Ureter (tissue), 1 donor: ENCODE measurements at regions not wholly inside any gene's neighbourhood (a gene's known extent, or its start where the extent isn't known, plus 50 kb on each side); places are given as distances from the start of the nearest gene placed in this dataset.

Experiments
- DNase-seq: peaks from one replicate; pipeline ENCODE4 v3.0.0-alpha.2; 2020; ENCODE audit warnings: low spot score
- donor health status: DM: yes; HTN: yes; CAD: no.

GRCh38 chr4:181261279-181261678 is 981.9 kb upstream of the TENM3 start:
- no peak for DNase-seq

- no peak for DNase-seq
Measured at GRCh38 chr4:181264893-181265292, 978.3 kb upstream of the TENM3 start.

GRCh38 chr4:181265370-181265769 is 977.8 kb upstream of the TENM3 start:
- DNase-seq = no peak

DNA sequence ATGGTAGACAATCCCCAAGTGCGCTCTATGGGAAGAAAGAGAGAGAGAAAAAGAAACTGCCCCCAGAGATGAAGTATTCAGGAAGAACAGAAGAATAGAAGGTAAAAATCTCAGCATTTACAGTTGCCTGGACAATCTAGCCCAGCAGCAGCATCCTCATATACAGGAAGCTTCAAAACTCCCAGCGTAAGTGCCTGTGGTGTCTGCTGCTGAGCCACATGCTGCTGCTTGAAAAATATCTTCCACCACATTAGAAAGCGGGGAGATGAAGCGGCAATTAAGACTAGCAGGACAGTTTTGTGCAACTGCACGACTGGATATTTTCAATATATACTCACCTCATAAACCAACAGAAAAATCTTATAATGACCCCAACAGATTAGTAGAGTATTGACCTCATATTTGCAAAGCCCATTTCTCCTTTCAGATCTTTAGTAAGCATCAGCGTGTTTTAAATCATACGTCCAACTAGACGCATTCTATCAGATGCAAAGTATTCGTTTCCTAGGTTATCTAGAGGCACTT is 972.0 kb upstream of the TENM3 start:
- no peak for DNase-seq

DNA sequence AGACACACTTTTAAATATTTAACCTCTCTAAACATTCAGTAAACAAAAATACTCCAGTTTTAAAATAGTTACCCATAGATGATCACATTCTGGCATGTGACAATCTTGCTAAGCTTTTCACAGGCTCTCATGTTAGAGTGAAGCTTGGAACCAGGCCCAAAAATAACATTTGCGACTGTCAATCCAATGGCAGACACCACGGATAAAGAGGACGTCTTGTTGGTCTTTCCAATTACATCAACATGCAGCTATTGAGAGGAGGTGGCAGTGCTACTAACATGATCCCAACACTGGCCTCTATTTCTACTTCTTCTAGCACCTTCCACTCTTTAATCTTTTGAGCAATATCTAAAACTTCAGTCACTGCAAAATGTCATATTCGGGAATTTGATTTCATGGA is 970.8 kb upstream of the TENM3 start:
- DNase-seq = no peak

DNA sequence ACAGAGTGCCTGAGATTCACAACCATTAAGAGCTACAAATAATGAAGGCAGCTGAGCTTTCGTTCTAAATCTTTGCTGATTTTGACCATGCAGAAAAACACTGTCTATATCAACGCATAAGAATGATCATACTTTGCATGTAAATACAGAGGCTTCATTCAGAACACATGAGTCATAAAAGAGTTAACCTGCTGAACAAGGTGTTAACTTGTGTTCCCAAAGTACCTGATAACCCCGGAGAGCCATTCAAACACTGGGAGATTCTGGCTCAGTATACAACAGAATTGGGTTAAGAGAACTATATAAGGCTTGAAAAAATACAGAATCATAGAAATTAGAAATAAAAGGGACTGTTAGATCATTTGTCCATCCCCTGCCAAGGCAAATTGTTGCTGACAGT is 964.3 kb upstream of the TENM3 start:
- no peak for DNase-seq

DNA sequence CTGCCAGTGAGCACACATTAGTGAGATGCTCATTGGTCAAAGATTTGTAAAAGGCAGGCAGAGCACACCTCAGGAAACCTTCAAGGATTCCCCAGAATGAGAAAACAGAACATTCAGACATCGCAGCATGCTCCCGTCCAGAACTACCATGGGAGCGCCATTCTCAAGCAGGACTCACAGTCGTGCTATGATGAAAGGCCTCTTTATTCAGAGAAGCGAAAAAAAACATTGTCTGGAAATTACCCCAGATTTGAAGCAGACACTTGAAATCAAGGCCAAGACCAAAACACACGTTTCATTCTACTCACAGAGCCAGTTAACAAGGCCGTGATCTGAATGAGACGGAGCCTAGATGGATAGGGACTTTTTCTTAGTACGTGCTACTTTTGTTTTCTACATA is 961.8 kb upstream of the TENM3 start:
- DNase-seq = no peak

- no peak for DNase-seq
Measured at GRCh38 chr4:181289198-181289597, 954.0 kb upstream of the TENM3 start.

DNA sequence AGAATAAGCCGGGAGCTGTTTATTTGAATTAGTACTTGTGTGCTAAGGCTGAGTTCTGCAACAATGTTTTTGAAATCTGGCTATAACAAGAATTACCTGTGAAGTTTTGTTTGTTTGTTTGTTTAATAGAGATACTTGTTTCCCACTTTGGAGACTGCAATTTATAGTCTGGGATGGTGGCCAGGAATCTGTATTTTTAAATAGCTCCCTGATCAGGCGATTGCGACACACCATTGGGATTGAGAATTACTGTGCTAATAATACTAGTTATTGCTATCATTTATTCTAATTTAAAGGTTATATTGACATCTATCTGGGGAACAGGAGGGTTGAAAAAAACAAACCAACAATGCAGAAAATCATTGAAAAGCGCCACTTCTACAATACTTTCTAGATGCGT is 951.6 kb upstream of the TENM3 start:
- DNase-seq = no peak

GRCh38 chr4:181293014-181293413 is 950.2 kb upstream of the TENM3 start:
- DNase-seq = no peak

DNA sequence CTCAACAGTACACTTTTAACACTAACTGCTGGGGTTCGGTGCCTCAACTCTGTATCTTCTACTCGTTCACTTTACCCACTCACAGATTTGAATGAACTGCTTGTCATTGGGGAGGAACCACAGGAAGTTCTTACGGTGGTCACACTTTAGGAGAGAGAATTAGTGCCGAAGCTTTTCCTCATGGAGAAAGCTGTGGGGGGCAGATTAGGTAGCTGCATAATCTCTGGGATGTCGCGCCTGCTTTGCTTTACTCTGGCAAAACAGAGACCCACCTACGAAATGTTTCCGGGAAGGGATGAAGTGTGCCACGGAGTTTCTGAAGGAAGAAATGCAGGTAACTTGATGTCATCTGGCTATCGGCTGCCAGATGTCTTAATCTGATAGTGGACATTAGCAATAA is 949.7 kb upstream of the TENM3 start:
- no peak for DNase-seq

- no peak for DNase-seq
Measured at GRCh38 chr4:181294421-181294820, 948.8 kb upstream of the TENM3 start.

GRCh38 chr4:181301735-181302710 is 941.2 kb upstream of the TENM3 start:
- DNase-seq = no peak

- DNase-seq = no peak
Measured at GRCh38 chr4:181307824-181308223, 935.4 kb upstream of the TENM3 start.

DNA sequence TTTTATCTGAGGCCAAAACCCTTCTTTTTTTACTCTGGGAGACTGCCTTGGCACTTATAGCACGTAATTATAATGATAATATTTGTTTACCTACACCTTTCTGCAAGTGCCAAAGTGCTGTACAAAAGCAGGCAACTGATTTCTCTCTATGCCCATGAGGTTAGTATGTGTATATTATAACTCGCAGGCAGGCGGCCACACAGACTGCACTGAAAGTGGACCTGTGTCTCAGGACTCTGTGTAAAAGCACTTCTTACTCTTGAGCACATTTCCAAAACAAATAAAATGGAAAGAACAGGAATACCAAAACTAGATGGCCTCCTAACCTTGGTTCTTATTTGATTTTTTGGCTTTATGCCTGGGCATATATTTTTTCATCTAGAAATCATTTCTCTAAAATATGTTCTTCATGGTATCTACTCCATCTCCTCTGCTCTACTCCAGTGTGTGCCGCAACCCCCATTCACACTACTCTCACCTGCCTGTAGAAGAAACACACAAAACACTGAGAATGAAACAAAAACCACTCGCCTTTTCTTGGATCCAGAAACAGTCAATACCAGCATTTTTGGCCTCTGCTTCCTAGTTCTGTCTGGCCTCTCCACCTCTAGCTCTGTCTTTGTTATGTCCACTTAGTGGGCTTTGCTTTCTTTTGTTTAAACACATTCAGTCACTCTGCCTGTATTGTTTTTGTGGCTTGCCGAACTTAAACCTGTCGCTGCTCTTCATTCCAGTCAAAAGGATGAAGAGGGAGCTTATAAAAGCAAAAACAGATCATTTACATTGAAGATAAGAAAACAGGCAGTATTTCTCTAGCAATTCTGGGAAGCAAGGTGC is 934.5 kb upstream of the TENM3 start:
- DNase-seq = no peak

DNA sequence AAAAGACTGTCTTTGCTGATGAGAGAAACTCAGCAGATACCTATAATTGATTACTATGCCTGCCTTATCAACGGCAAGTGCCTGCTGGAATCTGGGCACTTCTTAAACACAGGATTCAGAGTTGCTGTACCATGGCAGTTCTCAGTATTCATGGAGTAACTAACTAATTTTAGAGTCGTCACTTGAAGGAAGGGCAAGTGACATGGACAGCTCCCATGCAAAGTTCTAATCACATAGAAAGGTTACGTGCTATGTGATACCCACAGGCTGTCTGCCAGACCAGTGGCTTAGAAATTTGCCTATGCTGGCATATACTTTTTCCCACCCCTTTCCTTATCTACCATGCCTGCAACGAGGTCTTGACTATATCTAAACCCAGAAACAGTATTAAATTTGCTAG is 931.1 kb upstream of the TENM3 start:
- DNase-seq = no peak

GRCh38 chr4:181319629-181320028 is 923.6 kb upstream of the TENM3 start:
- DNase-seq = no peak

DNA sequence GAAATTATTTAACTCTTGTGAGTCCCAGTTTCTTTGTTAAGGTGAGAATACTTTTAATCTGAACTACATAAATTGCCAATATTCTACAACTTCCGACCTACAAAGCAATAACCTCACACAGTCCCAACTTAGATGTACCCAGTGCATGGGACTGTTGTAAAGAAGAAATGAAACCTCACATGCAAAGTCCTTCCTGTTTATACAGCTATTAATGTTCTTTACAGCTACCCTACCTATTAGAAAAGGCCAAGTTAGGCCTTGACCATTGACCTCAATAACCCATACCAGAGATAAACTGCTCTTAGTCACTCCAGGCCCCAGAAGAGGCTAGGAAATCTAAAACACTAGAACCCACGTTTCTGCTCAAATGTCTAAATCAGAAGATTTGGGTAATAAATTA is 920.1 kb upstream of the TENM3 start:
- no peak for DNase-seq

DNA sequence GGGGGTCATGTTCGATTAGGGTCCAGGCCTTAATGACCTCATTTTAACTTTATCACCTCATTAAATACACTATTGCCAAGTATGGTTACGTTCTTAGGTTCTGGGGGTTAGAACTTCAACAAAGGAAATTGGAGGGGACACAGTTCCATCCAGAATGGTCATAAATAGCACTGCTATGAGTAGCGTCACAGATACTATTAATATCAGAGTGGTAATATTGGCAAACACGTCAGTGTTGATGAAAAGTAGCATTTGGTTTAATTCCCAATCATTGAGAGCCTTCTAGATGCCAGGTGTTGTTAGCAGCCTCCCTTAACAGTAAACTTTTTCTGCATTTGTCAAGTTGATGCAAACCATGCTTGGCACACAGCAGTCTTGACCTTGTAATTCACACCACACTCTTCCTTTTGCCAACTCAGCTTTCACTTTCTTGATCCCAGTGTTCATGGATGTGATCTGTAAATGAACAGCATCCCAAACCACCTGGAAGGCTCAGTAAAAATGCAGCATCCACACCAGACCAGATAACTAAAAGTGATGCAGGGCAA is 912.5 kb upstream of the TENM3 start:
- DNase-seq = no peak

DNA sequence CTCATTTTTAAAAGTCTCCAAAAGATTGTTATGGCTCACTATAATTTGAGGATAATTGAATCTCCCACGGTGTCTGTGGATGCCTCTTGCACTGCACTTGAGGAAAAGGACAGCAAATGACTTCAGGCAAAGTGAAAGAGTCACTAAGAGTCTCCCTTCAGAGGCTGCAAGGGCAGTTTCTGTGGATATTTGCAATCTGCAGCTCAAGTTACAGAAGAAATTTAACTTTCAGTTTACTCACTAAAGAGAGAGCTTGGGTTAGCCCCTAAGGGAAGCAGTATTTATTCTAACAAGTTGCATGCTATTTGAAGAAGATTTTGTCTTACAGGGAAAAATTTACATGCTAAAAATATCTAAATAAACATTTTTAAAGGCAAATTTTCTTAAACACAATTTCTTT is 912.0 kb upstream of the TENM3 start:
- DNase-seq = no peak

DNA sequence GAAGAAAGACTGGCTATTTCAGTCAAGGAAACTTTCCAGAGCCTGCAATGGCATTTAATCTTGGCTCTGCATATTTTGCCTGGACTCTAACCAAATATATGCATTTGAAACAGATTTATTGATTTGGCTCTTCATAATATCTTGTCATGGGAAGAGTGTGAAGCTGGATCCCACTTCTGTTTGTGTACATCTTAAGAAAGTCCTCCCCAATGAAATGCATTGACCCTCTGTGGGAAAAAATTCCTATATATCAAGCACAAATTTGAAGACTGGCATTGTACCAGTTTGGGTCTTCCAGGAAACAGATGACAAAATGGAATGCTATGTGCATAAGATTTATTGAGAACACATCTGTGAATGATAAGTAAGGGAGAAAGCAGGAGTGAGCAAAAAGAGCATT is 897.3 kb upstream of the TENM3 start:
- DNase-seq = no peak
